Upper lobe of right lung (tissue), 1 donor: ENCODE measurements at regions not wholly inside any gene's neighbourhood (a gene's known extent, or its start where the extent isn't known, plus 50 kb on each side); places are given as distances from the start of the nearest gene placed in this dataset.

Experiments
- ATAC-seq: fragments of 200-7000 bp; cut with Tn5 transposase; one replicate; pipeline ENCODE4 v1.9.1; 2020; ENCODE audit warnings: mild to moderate bottlenecking, moderate library complexity
- DNase-seq: peaks from one replicate; pipeline ENCODE4 v3.0.0-alpha.2; 2020
- H3K27ac ChIP-seq: fragments of 200-600 bp; one replicate; pipeline ENCODE4 v1.8.0; 2022
- H3K27me3 ChIP-seq: fragments of 200-600 bp; one replicate; pipeline ENCODE4 v1.8.0; 2022; ENCODE audit warnings: mild to moderate bottlenecking
- H3K36me3 ChIP-seq: fragments of 200-600 bp; one replicate; pipeline ENCODE4 v1.8.0; 2022
- H3K4me1 ChIP-seq: fragments of 200-600 bp; one replicate; pipeline ENCODE4 v1.8.0; 2022
- H3K4me3 ChIP-seq: fragments of 200-600 bp; one replicate; pipeline ENCODE4 v1.8.0; 2022; ENCODE audit warnings: mild to moderate bottlenecking
- H3K9me3 ChIP-seq: fragments of 200-600 bp; one replicate; pipeline ENCODE4 v1.8.0; 2022
- intact Hi-C: fragments of 100-400 bp; cut with DNase I; formaldehyde crosslinking; loops from one replicate; pipeline ENCODE4 v1.11.0; 2022
- TF ChIP-seq, protein P1 (sequence below): fragments of 200-600 bp; IDR thresholded peaks from one replicate; pipeline ENCODE4 v1.8.0; 2022; ENCODE audit warnings: antibody characterized with exemption
- donor health status: DM: no; HTN: yes; CAD: no; lungs with severe emphysema.

GRCh38 chr3:34687671-34688070 lies 889.2 kb downstream of the PDCD6IP start:
- Histone ChIP-seq H3K36me3 (no peaks in the 10 kb centered on the region), H3K4me3 (no peak overlapping the region), H3K4me1 (no peaks in the 10 kb centered on the region), H3K27me3 (no peaks in the 10 kb centered on the region), H3K9me3 (no peaks in the 10 kb centered on the region), H3K27ac (no peak overlapping the region)
- no peak for DNase-seq
- peak; percentile 62 for ATAC-seq
- intact Hi-C loops = no loop called here
- TF ChIP-seq, protein P1, sequence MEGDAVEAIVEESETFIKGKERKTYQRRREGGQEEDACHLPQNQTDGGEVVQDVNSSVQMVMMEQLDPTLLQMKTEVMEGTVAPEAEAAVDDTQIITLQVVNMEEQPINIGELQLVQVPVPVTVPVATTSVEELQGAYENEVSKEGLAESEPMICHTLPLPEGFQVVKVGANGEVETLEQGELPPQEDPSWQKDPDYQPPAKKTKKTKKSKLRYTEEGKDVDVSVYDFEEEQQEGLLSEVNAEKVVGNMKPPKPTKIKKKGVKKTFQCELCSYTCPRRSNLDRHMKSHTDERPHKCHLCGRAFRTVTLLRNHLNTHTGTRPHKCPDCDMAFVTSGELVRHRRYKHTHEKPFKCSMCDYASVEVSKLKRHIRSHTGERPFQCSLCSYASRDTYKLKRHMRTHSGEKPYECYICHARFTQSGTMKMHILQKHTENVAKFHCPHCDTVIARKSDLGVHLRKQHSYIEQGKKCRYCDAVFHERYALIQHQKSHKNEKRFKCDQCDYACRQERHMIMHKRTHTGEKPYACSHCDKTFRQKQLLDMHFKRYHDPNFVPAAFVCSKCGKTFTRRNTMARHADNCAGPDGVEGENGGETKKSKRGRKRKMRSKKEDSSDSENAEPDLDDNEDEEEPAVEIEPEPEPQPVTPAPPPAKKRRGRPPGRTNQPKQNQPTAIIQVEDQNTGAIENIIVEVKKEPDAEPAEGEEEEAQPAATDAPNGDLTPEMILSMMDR = no peak

- no peaks in the 10 kb centered on the region for H3K27me3 ChIP-seq
- H3K4me1 ChIP-seq = no peaks in the 10 kb centered on the region
- DNase-seq (no peak), ATAC-seq (no peak)
- H3K4me3 ChIP-seq = no peak overlapping the region
- H3K27ac ChIP-seq = no peak overlapping the region
- intact Hi-C loops = no loop called here
- TF ChIP-seq, protein P1 = no peak
- no peaks in the 10 kb centered on the region for H3K36me3 ChIP-seq
- no peaks in the 10 kb centered on the region for H3K9me3 ChIP-seq
Observed at GRCh38 chr3:34696831-34697230, 898.4 kb downstream of the PDCD6IP start.

GRCh38 chr3:34703053-34703452 lies 904.6 kb downstream of the PDCD6IP start:
- H3K4me1 ChIP-seq = no peaks in the 10 kb centered on the region
- no peaks in the 10 kb centered on the region for H3K9me3 ChIP-seq
- TF ChIP-seq, protein P1 = no peak
- intact Hi-C loops = no loop called here
- no peaks in the 10 kb centered on the region for H3K36me3 ChIP-seq
- no peak for DNase-seq
- H3K27me3 ChIP-seq = no peaks in the 10 kb centered on the region
- no peak overlapping the region for H3K4me3 ChIP-seq
- no peak overlapping the region for H3K27ac ChIP-seq
- ATAC-seq = no peak

GRCh38 chr3:34724916-34725499 lies 914.3 kb upstream of the ARPP21 start:
- H3K4me1 ChIP-seq = no peaks in the 10 kb centered on the region
- H3K27ac ChIP-seq = no peak overlapping the region
- H3K27me3 ChIP-seq = no peaks in the 10 kb centered on the region
- H3K36me3 ChIP-seq = no peaks in the 10 kb centered on the region
- H3K9me3 ChIP-seq = no peaks in the 10 kb centered on the region
- intact Hi-C loops = no loop called here
- ATAC-seq = no peak
- H3K4me3 ChIP-seq = no peak overlapping the region
- no peak for DNase-seq
- TF ChIP-seq, protein P1 = no peak

DNA sequence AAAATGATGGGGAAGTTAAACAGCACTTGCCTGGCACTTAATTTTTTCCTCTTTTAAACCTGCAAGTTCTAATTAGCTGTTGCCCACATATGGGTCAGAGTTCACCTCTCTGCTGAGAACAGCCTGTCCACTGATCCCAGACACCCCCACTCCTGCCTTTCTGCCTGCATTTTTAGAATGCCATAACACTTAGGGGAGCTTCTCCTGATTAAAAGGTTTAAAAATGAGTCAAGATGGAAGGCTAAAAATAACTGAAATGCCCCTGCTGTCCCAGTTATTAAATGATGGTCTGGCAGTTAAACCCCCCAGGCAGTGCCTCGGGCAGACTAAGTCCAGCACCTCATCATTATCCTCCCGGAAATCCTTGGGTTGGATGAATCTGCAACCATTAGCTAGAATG lies 913.6 kb upstream of the ARPP21 start:
- Histone ChIP-seq H3K4me1 (no peaks in the 10 kb centered on the region), H3K27me3 (no peaks in the 10 kb centered on the region), H3K4me3 (no peak overlapping the region), H3K36me3 (no peaks in the 10 kb centered on the region), H3K9me3 (peaks cover 3% of the 10 kb centered on the region), H3K27ac (no peak overlapping the region)
- intact Hi-C loops = no loop called here
- ATAC-seq (no peak), DNase-seq (no peak)
- TF ChIP-seq, protein P1 = no peak

DNA sequence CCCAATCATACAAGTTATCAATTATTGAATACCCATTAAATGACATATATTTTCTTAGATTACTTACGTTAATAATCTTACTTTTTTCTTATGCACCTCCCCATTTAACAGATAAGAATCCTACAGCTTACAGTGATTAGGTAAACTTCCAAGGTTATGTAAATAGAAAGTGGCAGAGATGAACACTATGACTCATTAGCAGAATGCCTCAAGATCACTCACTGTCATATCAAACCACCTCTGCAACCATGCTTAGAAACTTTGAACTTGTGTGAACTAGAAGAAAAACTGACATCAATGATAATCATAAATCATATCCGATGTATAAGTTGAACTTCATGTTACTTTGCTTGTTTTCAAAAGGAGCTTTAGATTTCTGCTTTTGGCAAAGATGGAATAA lies 911.6 kb upstream of the ARPP21 start:
- peaks cover 4% of the 10 kb centered on the region for H3K9me3 ChIP-seq
- intact Hi-C loops = no loop called here
- H3K27me3 ChIP-seq = no peaks in the 10 kb centered on the region
- no peak for DNase-seq
- no peak overlapping the region for H3K27ac ChIP-seq
- no peak overlapping the region for H3K4me3 ChIP-seq
- H3K36me3 ChIP-seq = no peaks in the 10 kb centered on the region
- no peaks in the 10 kb centered on the region for H3K4me1 ChIP-seq
- TF ChIP-seq, protein P1 = no peak
- ATAC-seq = no peak
